SK-N-SH treated with all-trans-retinoic acid at 6 μM for 48 hours (cell line): ENCODE measurements at regions not wholly inside any gene's neighbourhood (a gene's known extent, or its start where the extent isn't known, plus 50 kb on each side); places are given as distances from the start of the nearest gene placed in this dataset.

ENCODE experiments used
- OSR1 ChIP-seq: fragments of 250-450 bp; sonication (Bioruptor Pico); IDR thresholded peaks from 2 replicates; pipeline ENCODE4 v1.8.0; 2022; ENCODE audit warnings: moderate library complexity, mild to moderate bottlenecking, inconsistent platforms
- POU6F1 ChIP-seq: fragments of 250-450 bp; sonication (Bioruptor Pico); IDR thresholded peaks from 2 replicates; pipeline ENCODE4 v1.8.0; 2021; ENCODE audit warnings: low read depth, mild to moderate bottlenecking, moderate library complexity, borderline replicate concordance
- ZFP3 ChIP-seq: fragments of 250-450 bp; sonication (Bioruptor Pico); IDR thresholded peaks from 2 replicates; pipeline ENCODE4 v1.5.0; 2020; ENCODE audit warnings: mild to moderate bottlenecking, moderate library complexity

- no peak for TF ChIP-seq POU6F1
- TF ChIP-seq OSR1 (CRISPR knock-in tag), result no peak
- no peak for TF ChIP-seq ZFP3 (CRISPR knock-in tag)
These were observed 273.0 kb upstream of the GYPC start for GRCh38 chr2:126382998-126383397.
